B cell (primary cell): ENCODE measurements at regions not wholly inside any gene's neighbourhood (a gene's known extent, or its start where the extent isn't known, plus 50 kb on each side); places are given as distances from the start of the nearest gene placed in this dataset.
"Not testable (repeated sequence)": the region's sequence is repeated elsewhere in the genome, so short reads cannot be mapped to it uniquely, and the experiment has no call there.

Source experiments
- ATAC-seq: fragments of 200-7000 bp; cut with Tn5 transposase; one replicate; pipeline ENCODE4 v1.10.0; 2021; ENCODE audit warnings: low read depth, mild to moderate bottlenecking, moderate number of reproducible peaks, moderate library complexity
- CTCF ChIA-PET: fragments of 350-600 bp; sonication (Branson Sonifier 250); formaldehyde crosslinking; loops from one replicate; lab custom pipeline; 2021; ENCODE audit warnings: antibody characterized with exemption, inconsistent platforms; lab: Charles Lee
- POLR2A ChIA-PET: fragments of 350-600 bp; sonication (Branson Sonifier 250); formaldehyde crosslinking; loops from one replicate; lab custom pipeline; 2021; ENCODE audit warnings: antibody characterized with exemption; lab: Charles Lee
- DNase-seq: peaks from one replicate; pipeline ENCODE4 v3.0.0; 2013
- H2AFZ ChIP-seq: 2 replicates; pipeline ENCODE4 v1.6.1; 2012; ENCODE audit warnings: mild to moderate bottlenecking, low read depth, low read length; ENCODE audit not compliant: insufficient read depth, poor library complexity, severe bottlenecking
- H3K27ac ChIP-seq, 2 donors: 1 replicate in 1 of 2; 2 replicates in 1 of 2; pipeline ENCODE4 v1.5.1; 2012 to 2013; ENCODE audit warnings: low read length in 2 of 2, mild to moderate bottlenecking in 2 of 2, moderate library complexity in 1 of 2
- H3K27me3 ChIP-seq, 4 experiments: fragments of 200-600 bp in 1 of 4; sonication (generic) in 1 of 4; replicated peaks in 1 of 4; 1 replicate in 2 of 4; 2 replicates in 2 of 4; pipeline versions ENCODE4 v1.6.1 to v1.7.0; 2013 to 2016; ENCODE audit warnings: low read length in 3 of 4, mild to moderate bottlenecking in 2 of 4, mixed read lengths in 1 of 4, moderate library complexity in 1 of 4; ENCODE audit not compliant: insufficient read depth in 4 of 4, control insufficient read depth in 3 of 4; ENCODE audit errors: control extremely low read depth in 1 of 4
- H3K36me3 ChIP-seq, 2 experiments: replicated peaks in 1 of 2; 1 replicate in 1 of 2; 2 replicates in 1 of 2; pipeline versions ENCODE4 v1.6.1 to v1.7.1; 2013; ENCODE audit warnings: low read length in 1 of 2; ENCODE audit not compliant: insufficient read depth in 2 of 2, control insufficient read depth in 1 of 2; ENCODE audit errors: control extremely low read depth in 1 of 2, extremely low read depth in 1 of 2
- H3K4me1 ChIP-seq, 2 donors: fragments of 200-600 bp in 1 of 2; sonication (generic) in 1 of 2; 1 replicate in 1 of 2; 2 replicates in 1 of 2; pipeline versions ENCODE4 v1.5.1 to v1.6.1; 2013 to 2017; ENCODE audit warnings: low read length in 2 of 2; ENCODE audit not compliant: control insufficient read depth in 2 of 2, insufficient read depth in 2 of 2
- H3K4me2 ChIP-seq: replicated peaks from 2 replicates; pipeline ENCODE3; 2012; ENCODE audit warnings: mild to moderate bottlenecking, low read depth, low read length; ENCODE audit not compliant: poor library complexity, severe bottlenecking
- H3K4me3 ChIP-seq, 5 experiments: fragments of 200-600 bp in 1 of 5; sonication (generic) in 1 of 5; 1 replicate in 3 of 5; 2 replicates in 2 of 5; pipeline versions ENCODE4 v1.5.1 to v1.7.0; 2011 to 2016; ENCODE audit warnings: low read length in 4 of 5, mild to moderate bottlenecking in 4 of 5, low read depth in 2 of 5, control low read depth in 1 of 5, moderate library complexity in 1 of 5; ENCODE audit not compliant: insufficient read depth in 1 of 5; ENCODE audit errors: control extremely low read depth in 1 of 5, extremely low read depth in 1 of 5
- H3K79me2 ChIP-seq: fragments of 200-600 bp; sonication (generic); one replicate; pipeline ENCODE4 v1.6.0; 2016; ENCODE audit warnings: low read length; ENCODE audit not compliant: control insufficient read depth, insufficient read depth
- H3K9ac ChIP-seq: fragments of 200-600 bp; sonication (generic); 2 replicates; pipeline ENCODE4 v1.6.1; 2017; ENCODE audit warnings: mild to moderate bottlenecking, low read length, moderate library complexity
- H3K9me3 ChIP-seq, 3 donors: one replicate each; pipeline versions ENCODE4 v1.6.1 to v1.7.1; 2013; ENCODE audit warnings: low read length in 2 of 3; ENCODE audit not compliant: control insufficient read depth in 2 of 3, insufficient read depth in 1 of 3; ENCODE audit errors: control extremely low read depth in 1 of 3
- H4K20me1 ChIP-seq: 2 replicates; pipeline ENCODE4 v1.6.0; 2012; ENCODE audit warnings: mild to moderate bottlenecking, low read length; ENCODE audit not compliant: insufficient read depth, control insufficient read depth, poor library complexity, severe bottlenecking
- H3K27ac Mint-ChIP-seq: one replicate; pipeline ENCODE4 v1.8.0; 2021; ENCODE audit warnings: mixed read lengths
- H3K27me3 Mint-ChIP-seq: one replicate; pipeline ENCODE4 v1.8.0; 2021; ENCODE audit warnings: mixed read lengths
- H3K4me1 Mint-ChIP-seq: one replicate; pipeline ENCODE4 v1.8.0; 2021; ENCODE audit warnings: mixed read lengths
- H3K4me3 Mint-ChIP-seq: one replicate; pipeline ENCODE4 v1.8.0; 2021; ENCODE audit warnings: mixed read lengths
- H3K9me3 Mint-ChIP-seq: one replicate; pipeline ENCODE4 v1.8.0; 2022; ENCODE audit warnings: mixed read lengths; ENCODE audit not compliant: insufficient read depth
- WGBS: methylation state at CpG from one replicate; pipeline ENCODE4 v1.1.5; 2013; ENCODE audit warnings: missing lambda C conversion rate; ENCODE audit not compliant: insufficient coverage; 5-methylcytosine and 5-hydroxymethylcytosine counted together
- intact Hi-C: fragments of 100-400 bp; cut with micrococcal nuclease; formaldehyde crosslinking; loops from one replicate; pipeline ENCODE4 v1.10.0; 2022

DNA sequence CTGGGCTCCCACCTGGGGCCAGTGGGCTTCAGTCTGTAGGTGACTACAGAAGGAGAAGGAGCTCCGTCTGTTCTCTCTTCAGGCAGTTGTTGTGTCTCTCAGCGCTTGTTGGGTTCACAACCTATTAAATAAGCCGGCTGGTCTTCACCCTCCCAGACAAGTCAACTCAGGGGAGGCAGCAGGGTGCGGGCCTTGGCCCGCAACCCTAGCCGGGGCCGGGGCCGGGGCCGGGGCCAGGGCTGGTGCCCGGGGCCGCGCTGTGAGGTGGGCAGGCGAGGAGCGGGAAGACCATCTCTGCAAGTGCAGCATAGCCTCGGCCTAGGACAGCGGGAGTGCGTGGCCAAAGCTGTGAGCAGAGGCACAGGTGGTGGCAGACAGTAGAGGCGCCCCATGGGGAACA lies 95.1 kb upstream of the PTPN20 start:
- H3K4me3 Mint-ChIP-seq, H3K4me1 Mint-ChIP-seq, H3K27me3 ChIP-seq, DNase-seq, H3K27ac Mint-ChIP-seq, H3K4me1 ChIP-seq, intact Hi-C loops, H3K27ac ChIP-seq, CTCF ChIA-PET, H2AFZ ChIP-seq, H3K9ac ChIP-seq, H3K4me2 ChIP-seq, H3K27me3 Mint-ChIP-seq, H3K9me3 ChIP-seq, POLR2A ChIA-PET, H3K36me3 ChIP-seq, H4K20me1 ChIP-seq, ATAC-seq, H3K9me3 Mint-ChIP-seq, H3K79me2 ChIP-seq, H3K4me3 ChIP-seq: not testable (repeated sequence)
- WGBS = no CpG with 5 or more reads among the region's 18 CpGs

GRCh38 chr10:46840393-46841050 lies 70.7 kb upstream of the PTPN20 start:
- H3K4me1 ChIP-seq, intact Hi-C loops: not testable (repeated sequence)

DNA sequence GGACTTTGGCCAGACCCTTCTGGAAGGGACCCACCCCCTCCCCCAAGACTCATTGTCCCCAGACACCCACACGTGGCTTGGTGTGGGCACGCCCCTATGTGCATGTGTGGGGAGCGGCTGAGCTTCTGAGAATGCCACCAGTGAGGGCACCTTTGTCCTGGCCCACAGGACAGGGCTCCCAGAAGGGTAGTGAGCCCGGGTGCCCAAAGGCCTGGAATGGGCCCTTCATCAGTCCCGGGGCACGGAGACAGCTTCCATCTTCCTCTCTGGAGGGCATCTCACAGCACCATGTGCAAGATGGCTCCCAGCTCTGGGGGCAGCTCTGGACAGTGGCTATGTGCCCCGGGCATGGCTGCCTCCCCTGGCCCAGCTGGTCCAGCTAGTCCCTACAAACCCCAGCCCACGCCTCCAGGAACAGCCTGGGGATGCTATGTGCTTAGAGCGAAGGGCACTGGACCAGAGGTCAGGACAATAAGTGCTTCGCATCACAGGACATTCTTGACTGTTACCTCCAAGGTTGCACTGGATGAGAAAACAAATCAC lies 70.1 kb upstream of the PTPN20 start:
- H3K4me3 Mint-ChIP-seq, H3K9ac ChIP-seq, DNase-seq, H2AFZ ChIP-seq, H3K79me2 ChIP-seq, CTCF ChIA-PET, H3K27me3 Mint-ChIP-seq, ATAC-seq, H3K4me1 ChIP-seq, H3K4me1 Mint-ChIP-seq, H4K20me1 ChIP-seq, POLR2A ChIA-PET, H3K4me2 ChIP-seq, H3K27ac ChIP-seq, H3K4me3 ChIP-seq, intact Hi-C loops, H3K27ac Mint-ChIP-seq, H3K9me3 ChIP-seq, H3K27me3 ChIP-seq, H3K36me3 ChIP-seq, H3K9me3 Mint-ChIP-seq: not testable (repeated sequence)
- WGBS = no CpG with 5 or more reads among the region's 10 CpGs

More at GRCh38 chr10:46840393-46841050, 70.7 kb upstream of the PTPN20 start:
- H3K4me3 ChIP-seq, H2AFZ ChIP-seq, H3K4me1 Mint-ChIP-seq, H3K4me3 Mint-ChIP-seq, H3K79me2 ChIP-seq, H3K9me3 ChIP-seq, H3K4me2 ChIP-seq, H3K27me3 ChIP-seq, ATAC-seq, H4K20me1 ChIP-seq, POLR2A ChIA-PET, H3K27ac ChIP-seq, H3K9me3 Mint-ChIP-seq, H3K27ac Mint-ChIP-seq, H3K9ac ChIP-seq, DNase-seq, H3K27me3 Mint-ChIP-seq, H3K36me3 ChIP-seq, CTCF ChIA-PET: not testable (repeated sequence)
- WGBS = 86% methylated on average over 1 of the region's 11 CpGs

GRCh38 chr10:46845194-46845593 lies 66.0 kb upstream of the PTPN20 start:
- CTCF ChIA-PET, ATAC-seq, H3K27ac ChIP-seq, POLR2A ChIA-PET, H3K27ac Mint-ChIP-seq, H3K4me3 ChIP-seq, H3K9me3 ChIP-seq, H3K4me2 ChIP-seq, H3K27me3 Mint-ChIP-seq, H3K4me1 ChIP-seq, H2AFZ ChIP-seq, H3K36me3 ChIP-seq, DNase-seq, intact Hi-C loops, H3K79me2 ChIP-seq, H3K4me1 Mint-ChIP-seq, H4K20me1 ChIP-seq, H3K27me3 ChIP-seq, H3K4me3 Mint-ChIP-seq, H3K9me3 Mint-ChIP-seq, H3K9ac ChIP-seq: not testable (repeated sequence)
- no CpG with 5 or more reads among the region's 2 CpGs for WGBS
